ENCODE measurements at regions not wholly inside any gene's neighbourhood (a gene's known extent, or its start where the extent isn't known, plus 50 kb on each side); places are given as distances from the start of the nearest gene placed in this dataset.

- no peak for DNase-seq (ENCODE audit: low read depth)
- no peak overlapping the region for H3K4me3 ChIP-seq (ENCODE audit: low read length)
- no peak for TF ChIP-seq CTCF (conservative IDR thresholded peaks at IDR 0.05; ENCODE audit: low read depth, low read length)
Measured at GRCh38 chr3:152997526-152997925, 162.6 kb downstream of the P2RY1 start.

- DNase-seq (ENCODE audit: low read depth), result no peak
- H3K4me3 ChIP-seq (ENCODE audit: low read length), result no peak overlapping the region
- TF ChIP-seq CTCF (conservative IDR thresholded peaks at IDR 0.05; ENCODE audit: low read depth, low read length), result no peak
Measured at GRCh38 chr3:152998591-152998990, 163.4 kb upstream of the RAP2B start.

GRCh38 chr3:153000325-153000724 lies 161.7 kb upstream of the RAP2B start:
- DNase-seq (ENCODE audit: low read depth), result no peak

GRCh38 chr3:153001210-153002078 lies 160.6 kb upstream of the RAP2B start:
- no peak overlapping the region for H3K4me3 ChIP-seq (ENCODE audit: low read length)
- no peak for TF ChIP-seq CTCF (conservative IDR thresholded peaks at IDR 0.05; ENCODE audit: low read depth, low read length)
- DNase-seq (ENCODE audit: low read depth), result no peak

More at GRCh38 chr3:153000325-153000724, 161.7 kb upstream of the RAP2B start:
- no peak for TF ChIP-seq CTCF (conservative IDR thresholded peaks at IDR 0.05; ENCODE audit: low read depth, low read length)
- no peak overlapping the region for H3K4me3 ChIP-seq (ENCODE audit: low read length)

GRCh38 chr3:153003441-153003840 lies 158.6 kb upstream of the RAP2B start:
- TF ChIP-seq CTCF (conservative IDR thresholded peaks at IDR 0.05; ENCODE audit: low read depth, low read length), result no peak
- no peak overlapping the region for H3K4me3 ChIP-seq (ENCODE audit: low read length)
- no peak for DNase-seq (ENCODE audit: low read depth)

GRCh38 chr3:153003862-153004261 lies 158.2 kb upstream of the RAP2B start:
- no peak for TF ChIP-seq CTCF (conservative IDR thresholded peaks at IDR 0.05; ENCODE audit: low read depth, low read length)
- DNase-seq (ENCODE audit: low read depth), result no peak
- no peak overlapping the region for H3K4me3 ChIP-seq (ENCODE audit: low read length)

- DNase-seq (ENCODE audit: low read depth), result no peak
- no peak overlapping the region for H3K4me3 ChIP-seq (ENCODE audit: low read length)
- TF ChIP-seq CTCF (conservative IDR thresholded peaks at IDR 0.05; ENCODE audit: low read depth, low read length), result no peak
Measured at GRCh38 chr3:153008226-153008625, 153.8 kb upstream of the RAP2B start.
